ENCODE measurements at regions not wholly inside any gene's neighbourhood (a gene's known extent, or its start where the extent isn't known, plus 50 kb on each side); places are given as distances from the start of the nearest gene placed in this dataset.

DNA sequence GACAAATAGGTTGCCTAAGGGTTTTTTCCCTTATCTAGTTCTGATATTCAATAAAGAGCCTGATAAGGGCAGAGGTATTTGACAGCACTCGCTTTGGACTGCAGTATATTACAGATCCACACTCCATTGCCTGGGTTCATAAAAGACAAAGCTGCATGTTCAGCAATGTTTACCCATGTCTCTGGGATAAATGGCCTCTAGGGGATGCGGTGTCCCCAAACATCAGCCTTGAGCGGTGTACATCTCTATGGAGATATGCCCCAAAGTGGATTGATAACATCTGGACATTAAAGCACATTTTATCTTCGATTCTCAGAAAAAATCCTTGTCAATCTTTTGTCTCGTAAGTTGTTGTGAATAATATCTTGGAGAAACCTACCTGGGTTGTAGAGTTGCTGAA, 660.8 kb upstream of the AADAT start:
- TF ChIP-seq, protein P1, sequence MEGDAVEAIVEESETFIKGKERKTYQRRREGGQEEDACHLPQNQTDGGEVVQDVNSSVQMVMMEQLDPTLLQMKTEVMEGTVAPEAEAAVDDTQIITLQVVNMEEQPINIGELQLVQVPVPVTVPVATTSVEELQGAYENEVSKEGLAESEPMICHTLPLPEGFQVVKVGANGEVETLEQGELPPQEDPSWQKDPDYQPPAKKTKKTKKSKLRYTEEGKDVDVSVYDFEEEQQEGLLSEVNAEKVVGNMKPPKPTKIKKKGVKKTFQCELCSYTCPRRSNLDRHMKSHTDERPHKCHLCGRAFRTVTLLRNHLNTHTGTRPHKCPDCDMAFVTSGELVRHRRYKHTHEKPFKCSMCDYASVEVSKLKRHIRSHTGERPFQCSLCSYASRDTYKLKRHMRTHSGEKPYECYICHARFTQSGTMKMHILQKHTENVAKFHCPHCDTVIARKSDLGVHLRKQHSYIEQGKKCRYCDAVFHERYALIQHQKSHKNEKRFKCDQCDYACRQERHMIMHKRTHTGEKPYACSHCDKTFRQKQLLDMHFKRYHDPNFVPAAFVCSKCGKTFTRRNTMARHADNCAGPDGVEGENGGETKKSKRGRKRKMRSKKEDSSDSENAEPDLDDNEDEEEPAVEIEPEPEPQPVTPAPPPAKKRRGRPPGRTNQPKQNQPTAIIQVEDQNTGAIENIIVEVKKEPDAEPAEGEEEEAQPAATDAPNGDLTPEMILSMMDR (IDR thresholded peaks at IDR 0.05; ENCODE audit: poor library complexity, severe bottlenecking): no peak
- no peak for TF ChIP-seq EZH2 (IDR thresholded peaks at IDR 0.05; ENCODE audit: borderline replicate concordance, insufficient read depth, low read length, poor library complexity, severe bottlenecking)
- TF ChIP-seq, protein P2, sequence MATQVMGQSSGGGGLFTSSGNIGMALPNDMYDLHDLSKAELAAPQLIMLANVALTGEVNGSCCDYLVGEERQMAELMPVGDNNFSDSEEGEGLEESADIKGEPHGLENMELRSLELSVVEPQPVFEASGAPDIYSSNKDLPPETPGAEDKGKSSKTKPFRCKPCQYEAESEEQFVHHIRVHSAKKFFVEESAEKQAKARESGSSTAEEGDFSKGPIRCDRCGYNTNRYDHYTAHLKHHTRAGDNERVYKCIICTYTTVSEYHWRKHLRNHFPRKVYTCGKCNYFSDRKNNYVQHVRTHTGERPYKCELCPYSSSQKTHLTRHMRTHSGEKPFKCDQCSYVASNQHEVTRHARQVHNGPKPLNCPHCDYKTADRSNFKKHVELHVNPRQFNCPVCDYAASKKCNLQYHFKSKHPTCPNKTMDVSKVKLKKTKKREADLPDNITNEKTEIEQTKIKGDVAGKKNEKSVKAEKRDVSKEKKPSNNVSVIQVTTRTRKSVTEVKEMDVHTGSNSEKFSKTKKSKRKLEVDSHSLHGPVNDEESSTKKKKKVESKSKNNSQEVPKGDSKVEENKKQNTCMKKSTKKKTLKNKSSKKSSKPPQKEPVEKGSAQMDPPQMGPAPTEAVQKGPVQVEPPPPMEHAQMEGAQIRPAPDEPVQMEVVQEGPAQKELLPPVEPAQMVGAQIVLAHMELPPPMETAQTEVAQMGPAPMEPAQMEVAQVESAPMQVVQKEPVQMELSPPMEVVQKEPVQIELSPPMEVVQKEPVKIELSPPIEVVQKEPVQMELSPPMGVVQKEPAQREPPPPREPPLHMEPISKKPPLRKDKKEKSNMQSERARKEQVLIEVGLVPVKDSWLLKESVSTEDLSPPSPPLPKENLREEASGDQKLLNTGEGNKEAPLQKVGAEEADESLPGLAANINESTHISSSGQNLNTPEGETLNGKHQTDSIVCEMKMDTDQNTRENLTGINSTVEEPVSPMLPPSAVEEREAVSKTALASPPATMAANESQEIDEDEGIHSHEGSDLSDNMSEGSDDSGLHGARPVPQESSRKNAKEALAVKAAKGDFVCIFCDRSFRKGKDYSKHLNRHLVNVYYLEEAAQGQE (IDR thresholded peaks at IDR 0.05; ENCODE audit: borderline replicate concordance): no peak
- TF ChIP-seq POLR2AphosphoS5 (IDR thresholded peaks at IDR 0.05): no peak
- no peak for TF ChIP-seq SMC3 (conservative IDR thresholded peaks at IDR 0.05; ENCODE audit: poor library complexity)
